ENCODE measurements at regions not wholly inside any gene's neighbourhood (a gene's known extent, or its start where the extent isn't known, plus 50 kb on each side); places are given as distances from the start of the nearest gene placed in this dataset.

- no peak for DNase-seq (ENCODE audit: extremely low read depth, insufficient read length)
- Histone ChIP-seq H3K27me3 (replicated peaks; ENCODE audit: control insufficient read depth, insufficient read depth, low read length) (no peaks in the 10 kb centered on the region), H3K4me3 (replicated peaks; ENCODE audit: low read depth, low read length) (no peak overlapping the region), H3K36me3 (ENCODE audit: control insufficient read depth, insufficient read depth, low read length) (no peaks in the 10 kb centered on the region)
- no peak for TF ChIP-seq CTCF (IDR thresholded peaks at IDR 0.05; ENCODE audit: insufficient read depth, low read length, poor library complexity, severe bottlenecking)
These were observed 447.4 kb downstream of the BRD1 start for GRCh38 chr22:49380095-49380827.

GRCh38 chr22:49377306-49377705 lies 450.4 kb downstream of the BRD1 start:
- Histone ChIP-seq H3K36me3 (ENCODE audit: control insufficient read depth, insufficient read depth, low read length) (no peaks in the 10 kb centered on the region), H3K27me3 (replicated peaks; ENCODE audit: control insufficient read depth, insufficient read depth, low read length) (no peaks in the 10 kb centered on the region), H3K4me3 (replicated peaks; ENCODE audit: low read depth, low read length) (no peak overlapping the region)
- no peak for DNase-seq (ENCODE audit: extremely low read depth, insufficient read length)
- no peak for TF ChIP-seq CTCF (IDR thresholded peaks at IDR 0.05; ENCODE audit: insufficient read depth, low read length, poor library complexity, severe bottlenecking)

- no peak overlapping the region for H3K4me3 ChIP-seq (replicated peaks; ENCODE audit: low read depth, low read length)
- H3K27me3 ChIP-seq (replicated peaks; ENCODE audit: control insufficient read depth, insufficient read depth, low read length), result no peaks in the 10 kb centered on the region
- no peak for DNase-seq (ENCODE audit: extremely low read depth, insufficient read length)
- H3K36me3 ChIP-seq (ENCODE audit: control insufficient read depth, insufficient read depth, low read length), result no peaks in the 10 kb centered on the region
- no peak for TF ChIP-seq CTCF (IDR thresholded peaks at IDR 0.05; ENCODE audit: insufficient read depth, low read length, poor library complexity, severe bottlenecking)
These were observed 453.9 kb downstream of the BRD1 start for GRCh38 chr22:49373801-49374226.

- no peak overlapping the region for H3K4me3 ChIP-seq (replicated peaks; ENCODE audit: low read depth, low read length)
- no peak for DNase-seq (ENCODE audit: extremely low read depth, insufficient read length)
- H3K36me3 ChIP-seq (ENCODE audit: control insufficient read depth, insufficient read depth, low read length), result no peaks in the 10 kb centered on the region
- TF ChIP-seq CTCF (IDR thresholded peaks at IDR 0.05; ENCODE audit: insufficient read depth, low read length, poor library complexity, severe bottlenecking), result no peak
- no peaks in the 10 kb centered on the region for H3K27me3 ChIP-seq (replicated peaks; ENCODE audit: control insufficient read depth, insufficient read depth, low read length)
These were observed 454.4 kb downstream of the BRD1 start for GRCh38 chr22:49373289-49373666.

- TF ChIP-seq CTCF (IDR thresholded peaks at IDR 0.05; ENCODE audit: insufficient read depth, low read length, poor library complexity, severe bottlenecking), result no peak
- H3K27me3 ChIP-seq (replicated peaks; ENCODE audit: control insufficient read depth, insufficient read depth, low read length), result no peaks in the 10 kb centered on the region
- no peak overlapping the region for H3K4me3 ChIP-seq (replicated peaks; ENCODE audit: low read depth, low read length)
- DNase-seq (ENCODE audit: extremely low read depth, insufficient read length), result no peak
- H3K36me3 ChIP-seq (ENCODE audit: control insufficient read depth, insufficient read depth, low read length), result no peaks in the 10 kb centered on the region
These were observed 455.0 kb downstream of the BRD1 start for GRCh38 chr22:49372530-49373288.
